ENCODE measurements at regions not wholly inside any gene's neighbourhood (a gene's known extent, or its start where the extent isn't known, plus 50 kb on each side); places are given as distances from the start of the nearest gene placed in this dataset.

DNA sequence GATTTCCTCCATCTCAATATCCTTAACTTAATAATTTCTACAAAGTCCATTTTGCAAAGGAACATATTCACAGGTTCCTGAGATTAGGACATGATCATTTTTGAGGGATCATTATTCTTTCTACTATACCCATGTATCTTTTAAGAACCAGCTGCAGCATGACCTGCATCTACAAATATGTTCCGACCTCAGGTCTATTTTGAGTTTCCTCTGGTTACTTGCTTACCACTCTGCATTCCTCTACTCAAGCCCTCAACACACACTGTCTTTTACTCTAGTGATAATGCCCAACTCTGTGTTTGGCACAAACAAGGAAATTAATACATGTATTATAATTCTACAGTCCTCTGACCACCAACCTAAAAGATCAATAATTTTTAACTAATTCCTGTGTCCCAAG is 386.1 kb downstream of the DNAH5 start:
- ATAC-seq (no peak), DNase-seq (no peak)
- no peak overlapping the region for H3K27ac ChIP-seq
- H3K4me3 ChIP-seq = no peak overlapping the region
- no peaks in the 10 kb centered on the region for H3K36me3 ChIP-seq (ENCODE audit: insufficient read depth in 1 of 2, low read depth in 1 of 2)
- intact Hi-C loops (cut with DNase I) = no loop called here
- no peaks in the 10 kb centered on the region for H3K27me3 ChIP-seq (ENCODE audit: insufficient read depth in 3 of 3, low read length in 2 of 3)
- no peak for TF ChIP-seq CTCF (IDR thresholded peaks at IDR 0.05)
- 68 to 89% (median 82%) methylated on average over 1 of the region's 1 CpG for WGBS, 3 donors
- H3K4me1 ChIP-seq = no peaks in the 10 kb centered on the region
- H3K9me3 ChIP-seq = no peaks in the 10 kb centered on the region

- ATAC-seq (no peak), DNase-seq (no peak)
- no peak for TF ChIP-seq CTCF (IDR thresholded peaks at IDR 0.05)
- H3K27ac ChIP-seq = no peak overlapping the region
- intact Hi-C loops (cut with DNase I) = no loop called here
- no peaks in the 10 kb centered on the region for H3K27me3 ChIP-seq (ENCODE audit: insufficient read depth in 3 of 3, low read length in 2 of 3)
- H3K36me3 ChIP-seq (ENCODE audit: insufficient read depth in 1 of 2, low read depth in 1 of 2) = no peaks in the 10 kb centered on the region
- H3K4me3 ChIP-seq = no peak overlapping the region
- 9 to 30% (median 12%) methylated on average over 4 of the region's 4 CpGs for WGBS, 3 donors
- no peaks in the 10 kb centered on the region for H3K9me3 ChIP-seq
- H3K4me1 ChIP-seq = no peaks in the 10 kb centered on the region
These were observed 390.6 kb downstream of the DNAH5 start for GRCh38 chr5:13553896-13554295.

GRCh38 chr5:13552361-13552760 is 392.1 kb downstream of the DNAH5 start:
- H3K4me3 ChIP-seq = no peak overlapping the region
- no peaks in the 10 kb centered on the region for H3K4me1 ChIP-seq
- 15 to 19% (median 19%) methylated on average over 1 of the region's 1 CpG for WGBS, 3 donors
- H3K27ac ChIP-seq = no peak overlapping the region
- TF ChIP-seq CTCF (IDR thresholded peaks at IDR 0.05) = no peak
- ATAC-seq = no peak
- intact Hi-C loops (cut with DNase I) = no loop called here
- DNase-seq = no peak
- H3K36me3 ChIP-seq (ENCODE audit: insufficient read depth in 1 of 2, low read depth in 1 of 2) = no peaks in the 10 kb centered on the region
- H3K9me3 ChIP-seq = no peaks in the 10 kb centered on the region
- H3K27me3 ChIP-seq (ENCODE audit: insufficient read depth in 3 of 3, low read length in 2 of 3) = no peaks in the 10 kb centered on the region

DNA sequence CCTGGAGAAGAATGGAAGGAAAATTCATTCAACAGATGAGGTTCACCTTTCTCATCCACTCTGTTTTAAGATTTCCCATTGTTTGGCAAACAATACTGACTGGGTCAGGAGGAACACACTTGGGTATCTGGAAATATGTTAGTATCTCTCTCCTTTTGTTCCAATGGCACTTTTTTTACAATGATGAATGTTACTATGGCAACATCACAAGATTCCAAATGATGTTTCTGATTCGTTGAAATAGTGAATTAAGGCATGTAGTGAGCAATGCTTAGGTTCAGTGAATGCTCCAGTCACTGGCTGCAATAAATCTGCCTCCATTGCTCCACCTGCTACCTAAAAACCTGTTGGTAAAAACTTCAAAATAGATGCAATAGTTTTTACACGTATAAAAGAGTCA is 392.8 kb downstream of the DNAH5 start:
- DNase-seq (no peak), ATAC-seq (no peak)
- no peaks in the 10 kb centered on the region for H3K4me1 ChIP-seq
- intact Hi-C loops (cut with DNase I) = no loop called here
- H3K9me3 ChIP-seq = no peaks in the 10 kb centered on the region
- no peak overlapping the region for H3K4me3 ChIP-seq
- TF ChIP-seq CTCF (IDR thresholded peaks at IDR 0.05) = no peak
- H3K27ac ChIP-seq = no peak overlapping the region
- H3K36me3 ChIP-seq (ENCODE audit: insufficient read depth in 1 of 2, low read depth in 1 of 2) = no peaks in the 10 kb centered on the region
- WGBS, 3 donors = 34 to 41% (median 34%) methylated on average over 2 of the region's 2 CpGs
- no peaks in the 10 kb centered on the region for H3K27me3 ChIP-seq (ENCODE audit: insufficient read depth in 3 of 3, low read length in 2 of 3)

DNA sequence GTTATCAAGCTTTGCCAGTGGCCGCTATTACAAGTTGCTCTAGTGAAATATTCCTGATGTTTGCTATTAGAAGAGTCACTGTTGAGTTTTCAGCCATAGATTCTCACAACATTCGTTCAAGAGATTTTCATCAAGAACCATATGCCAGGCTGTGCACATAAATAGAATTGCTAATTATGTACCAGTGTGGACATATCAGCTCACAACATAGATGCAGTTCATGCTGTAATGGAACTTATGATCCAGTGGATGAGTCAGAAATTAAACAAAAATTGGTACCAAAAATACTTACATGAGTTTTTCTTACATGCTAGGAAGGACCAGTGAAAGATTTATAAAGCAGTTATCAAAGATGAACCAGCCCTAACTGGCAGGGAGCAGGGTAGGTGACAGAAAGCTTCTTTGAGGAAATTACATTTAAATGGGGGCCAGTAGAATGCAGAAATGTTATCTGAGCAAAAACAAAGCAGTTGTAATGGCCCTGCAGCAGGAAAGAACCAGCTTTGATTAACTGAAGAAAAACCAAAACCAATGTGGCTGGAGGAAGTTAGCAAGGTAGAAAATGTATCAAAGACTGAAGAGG is 404.2 kb downstream of the DNAH5 start:
- WGBS, 3 donors = 63 to 68% (median 65%) methylated on average over 2 of the region's 2 CpGs
- Histone ChIP-seq H3K27ac (no peak overlapping the region), H3K4me1 (no peaks in the 10 kb centered on the region), H3K4me3 (no peak overlapping the region), H3K27me3 (ENCODE audit: insufficient read depth in 3 of 3, low read length in 2 of 3) (no peaks in the 10 kb centered on the region), H3K9me3 (peaks cover 9% of the 10 kb centered on the region), H3K36me3 (ENCODE audit: insufficient read depth in 1 of 2, low read depth in 1 of 2) (no peaks in the 10 kb centered on the region)
- intact Hi-C loops (cut with DNase I) = no loop called here
- DNase-seq = no peak
- no peak for TF ChIP-seq CTCF (IDR thresholded peaks at IDR 0.05)
- no peak for ATAC-seq
